ENCODE measurements at regions not wholly inside any gene's neighbourhood (a gene's known extent, or its start where the extent isn't known, plus 50 kb on each side); places are given as distances from the start of the nearest gene placed in this dataset.

GRCh38 chr12:94740601-94741362 is 90.4 kb upstream of the TMCC3 start:
- Mint-ChIP-seq H3K4me3 (no peak overlapping the region), H3K4me1 (no peaks in the 10 kb centered on the region), H3K27me3 (ENCODE audit: low read depth in 2 of 2) (peaks cover 9 to 21% of the 10 kb centered on the region in 2 donors), H3K36me3 (no peaks in the 10 kb centered on the region), H3K9me3 (no peaks in the 10 kb centered on the region), H3K27ac (no peak overlapping the region)
- Histone ChIP-seq H3K27ac (ENCODE audit: low read length) (no peak overlapping the region), H3K27me3 (ENCODE audit: control insufficient read depth, insufficient read depth, low read length) (no peaks in the 10 kb centered on the region), H3K4me3 (ENCODE audit: low read length) (no peak overlapping the region), H3K9me3 (ENCODE audit: control insufficient read depth, insufficient read depth, low read length) (no peaks in the 10 kb centered on the region), H3K4me1 (ENCODE audit: control insufficient read depth, insufficient read depth, low read length) (no peaks in the 10 kb centered on the region), H3K36me3 (ENCODE audit: control insufficient read depth, insufficient read depth, low read length) (no peaks in the 10 kb centered on the region)
- DNase-seq = no peak
- 82% methylated on average over 5 of the region's 5 CpGs for WGBS (ENCODE audit: insufficient coverage)
- no peak for ATAC-seq
- TF ChIP-seq, protein P1, sequence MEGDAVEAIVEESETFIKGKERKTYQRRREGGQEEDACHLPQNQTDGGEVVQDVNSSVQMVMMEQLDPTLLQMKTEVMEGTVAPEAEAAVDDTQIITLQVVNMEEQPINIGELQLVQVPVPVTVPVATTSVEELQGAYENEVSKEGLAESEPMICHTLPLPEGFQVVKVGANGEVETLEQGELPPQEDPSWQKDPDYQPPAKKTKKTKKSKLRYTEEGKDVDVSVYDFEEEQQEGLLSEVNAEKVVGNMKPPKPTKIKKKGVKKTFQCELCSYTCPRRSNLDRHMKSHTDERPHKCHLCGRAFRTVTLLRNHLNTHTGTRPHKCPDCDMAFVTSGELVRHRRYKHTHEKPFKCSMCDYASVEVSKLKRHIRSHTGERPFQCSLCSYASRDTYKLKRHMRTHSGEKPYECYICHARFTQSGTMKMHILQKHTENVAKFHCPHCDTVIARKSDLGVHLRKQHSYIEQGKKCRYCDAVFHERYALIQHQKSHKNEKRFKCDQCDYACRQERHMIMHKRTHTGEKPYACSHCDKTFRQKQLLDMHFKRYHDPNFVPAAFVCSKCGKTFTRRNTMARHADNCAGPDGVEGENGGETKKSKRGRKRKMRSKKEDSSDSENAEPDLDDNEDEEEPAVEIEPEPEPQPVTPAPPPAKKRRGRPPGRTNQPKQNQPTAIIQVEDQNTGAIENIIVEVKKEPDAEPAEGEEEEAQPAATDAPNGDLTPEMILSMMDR (IDR thresholded peaks at IDR 0.05) = no peak
- intact Hi-C loops (cut with micrococcal nuclease) = no loop called here

DNA sequence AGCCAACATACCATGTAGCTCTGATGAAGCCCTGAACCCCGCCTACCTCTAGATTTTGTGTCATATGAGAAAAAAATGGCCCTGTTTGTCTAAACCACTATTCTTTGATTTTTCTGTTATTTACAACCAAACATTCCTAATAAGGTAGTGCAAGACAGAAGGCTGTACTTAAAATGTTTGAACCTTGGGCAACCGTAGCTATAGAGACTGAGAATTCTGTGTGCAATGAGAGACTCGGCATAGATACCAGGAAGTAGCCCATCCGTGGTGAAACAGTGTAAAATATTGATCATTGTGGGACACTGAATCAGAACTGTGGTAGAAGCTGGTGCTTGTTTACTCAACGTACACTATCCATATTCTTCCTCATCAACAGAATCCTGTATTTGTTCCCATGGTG is 86.5 kb upstream of the TMCC3 start:
- no peak for DNase-seq
- H3K27me3 ChIP-seq (ENCODE audit: control insufficient read depth, insufficient read depth, low read length) = no peaks in the 10 kb centered on the region
- TF ChIP-seq, protein P1 (IDR thresholded peaks at IDR 0.05) = no peak
- Mint-ChIP-seq H3K4me3 (no peak overlapping the region), H3K27ac (no peak overlapping the region), H3K4me1 (no peaks in the 10 kb centered on the region), H3K9me3 (no peaks in the 10 kb centered on the region), H3K27me3 (ENCODE audit: low read depth in 2 of 2) (peaks cover 19 to 23% of the 10 kb centered on the region in 2 donors), H3K36me3 (no peaks in the 10 kb centered on the region)
- WGBS (ENCODE audit: insufficient coverage) = 94% methylated on average over 5 of the region's 5 CpGs
- no peaks in the 10 kb centered on the region for H3K36me3 ChIP-seq (ENCODE audit: control insufficient read depth, insufficient read depth, low read length)
- no peaks in the 10 kb centered on the region for H3K9me3 ChIP-seq (ENCODE audit: control insufficient read depth, insufficient read depth, low read length)
- intact Hi-C loops (cut with micrococcal nuclease) = no loop called here
- H3K27ac ChIP-seq (ENCODE audit: low read length) = no peak overlapping the region
- ATAC-seq = no peak
- no peak overlapping the region for H3K4me3 ChIP-seq (ENCODE audit: low read length)
- H3K4me1 ChIP-seq (ENCODE audit: control insufficient read depth, insufficient read depth, low read length) = no peaks in the 10 kb centered on the region

- Histone ChIP-seq H3K27me3 (ENCODE audit: control insufficient read depth, insufficient read depth, low read length) (no peaks in the 10 kb centered on the region), H3K27ac (ENCODE audit: low read length) (no peak overlapping the region), H3K36me3 (ENCODE audit: control insufficient read depth, insufficient read depth, low read length) (no peaks in the 10 kb centered on the region), H3K4me3 (ENCODE audit: low read length) (no peak overlapping the region), H3K9me3 (ENCODE audit: control insufficient read depth, insufficient read depth, low read length) (no peaks in the 10 kb centered on the region), H3K4me1 (ENCODE audit: control insufficient read depth, insufficient read depth, low read length) (no peaks in the 10 kb centered on the region)
- no peak overlapping the region for H3K4me3 Mint-ChIP-seq
- no peak overlapping the region for H3K27ac Mint-ChIP-seq
- WGBS (ENCODE audit: insufficient coverage) = 100% methylated on average over 2 of the region's 3 CpGs
- DNase-seq (no peak), ATAC-seq (no peak)
- intact Hi-C loops (cut with micrococcal nuclease) = no loop called here
- peaks cover 18 to 21% of the 10 kb centered on the region in 2 donors for H3K27me3 Mint-ChIP-seq (ENCODE audit: low read depth in 2 of 2)
- TF ChIP-seq, protein P1 (IDR thresholded peaks at IDR 0.05) = no peak
- no peaks in the 10 kb centered on the region for H3K4me1 Mint-ChIP-seq
- H3K9me3 Mint-ChIP-seq = no peaks in the 10 kb centered on the region
- H3K36me3 Mint-ChIP-seq = no peaks in the 10 kb centered on the region
Observed at GRCh38 chr12:94736004-94736403, 85.6 kb upstream of the TMCC3 start.

- Mint-ChIP-seq H3K36me3 (no peaks in the 10 kb centered on the region), H3K4me3 (no peak overlapping the region), H3K9me3 (no peaks in the 10 kb centered on the region), H3K27me3 (ENCODE audit: low read depth in 2 of 2) (peaks cover 7 to 12% of the 10 kb centered on the region in 2 donors), H3K4me1 (no peaks in the 10 kb centered on the region), H3K27ac (no peak overlapping the region)
- Histone ChIP-seq H3K4me3 (ENCODE audit: low read length) (no peak overlapping the region), H3K4me1 (ENCODE audit: control insufficient read depth, insufficient read depth, low read length) (no peaks in the 10 kb centered on the region), H3K27ac (ENCODE audit: low read length) (no peak overlapping the region), H3K36me3 (ENCODE audit: control insufficient read depth, insufficient read depth, low read length) (no peaks in the 10 kb centered on the region), H3K27me3 (ENCODE audit: control insufficient read depth, insufficient read depth, low read length) (no peaks in the 10 kb centered on the region), H3K9me3 (ENCODE audit: control insufficient read depth, insufficient read depth, low read length) (no peaks in the 10 kb centered on the region)
- ATAC-seq (no peak), DNase-seq (no peak)
- WGBS (ENCODE audit: insufficient coverage) = 90% methylated on average over 8 of the region's 9 CpGs
- intact Hi-C loops (cut with micrococcal nuclease) = no loop called here
- TF ChIP-seq, protein P1 (IDR thresholded peaks at IDR 0.05) = no peak
Observed at GRCh38 chr12:94733727-94734126, 83.4 kb upstream of the TMCC3 start.
